Putamen (tissue), 1 donor: ENCODE measurements at regions not wholly inside any gene's neighbourhood (a gene's known extent, or its start where the extent isn't known, plus 50 kb on each side); places are given as distances from the start of the nearest gene placed in this dataset.

ENCODE experiments used
- DNase-seq: peaks from one replicate; pipeline ENCODE4 v3.0.0-alpha.2; 2016; ENCODE audit warnings: low spot score

DNA sequence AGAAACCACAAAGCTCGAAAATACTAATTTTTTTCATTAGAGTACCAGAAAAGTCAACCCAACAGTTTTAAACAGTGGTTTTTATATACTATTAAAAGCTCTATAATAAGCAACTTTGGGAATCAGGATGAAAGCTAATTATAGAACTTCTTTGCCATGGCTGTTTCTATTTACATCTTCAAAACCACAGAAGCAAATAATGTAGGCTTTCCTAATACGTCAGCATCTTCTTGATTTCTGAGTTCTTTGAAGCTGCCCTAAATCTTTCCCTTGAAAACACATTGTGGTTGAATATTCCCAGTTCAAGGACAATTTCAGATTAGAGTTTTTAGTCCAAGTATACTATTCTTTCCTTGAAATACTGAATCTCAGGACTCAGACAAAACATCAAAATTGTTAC lies 460.2 kb upstream of the FAT1 start:
- no peak for DNase-seq

DNA sequence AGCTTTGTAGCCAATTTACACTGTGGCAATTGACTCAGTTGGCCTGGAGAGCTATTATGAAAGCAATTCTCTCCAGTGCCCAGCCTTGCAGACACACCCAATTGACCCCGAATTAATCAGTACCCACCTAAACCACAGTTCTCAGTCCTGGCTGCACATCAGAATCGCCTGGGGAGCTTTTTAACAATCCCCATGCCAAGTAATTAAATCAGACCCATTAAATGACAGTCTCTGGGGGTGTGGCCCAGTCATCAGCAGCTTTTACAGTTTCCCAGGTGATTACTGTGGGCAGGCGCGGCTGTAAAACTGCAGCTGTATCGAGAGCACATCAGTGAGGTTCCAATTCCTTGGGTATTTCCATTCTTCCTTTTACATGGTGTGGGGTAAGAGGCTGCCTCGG lies 460.9 kb upstream of the FAT1 start:
- no peak for DNase-seq

DNA sequence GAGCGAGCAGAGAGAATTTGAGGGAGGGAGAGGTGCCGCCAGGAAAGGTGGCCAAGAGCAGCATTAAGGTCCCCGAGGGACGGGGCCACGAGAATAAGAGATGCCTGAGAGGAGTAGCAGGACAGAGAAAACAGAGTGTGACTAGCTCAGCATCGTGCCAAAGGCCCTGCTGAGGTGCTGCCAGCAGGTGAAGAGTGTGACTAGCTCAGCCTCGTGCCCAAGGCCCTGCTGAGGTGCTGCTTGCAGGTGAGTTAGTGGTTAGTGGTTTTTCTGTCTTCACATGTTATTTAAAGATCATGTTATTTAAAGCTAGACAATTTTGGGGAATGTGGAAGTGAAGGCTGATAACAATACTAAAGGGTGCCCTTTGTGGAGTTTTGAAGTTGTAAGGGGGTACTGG lies 464.5 kb upstream of the FAT1 start:
- DNase-seq = no peak

DNA sequence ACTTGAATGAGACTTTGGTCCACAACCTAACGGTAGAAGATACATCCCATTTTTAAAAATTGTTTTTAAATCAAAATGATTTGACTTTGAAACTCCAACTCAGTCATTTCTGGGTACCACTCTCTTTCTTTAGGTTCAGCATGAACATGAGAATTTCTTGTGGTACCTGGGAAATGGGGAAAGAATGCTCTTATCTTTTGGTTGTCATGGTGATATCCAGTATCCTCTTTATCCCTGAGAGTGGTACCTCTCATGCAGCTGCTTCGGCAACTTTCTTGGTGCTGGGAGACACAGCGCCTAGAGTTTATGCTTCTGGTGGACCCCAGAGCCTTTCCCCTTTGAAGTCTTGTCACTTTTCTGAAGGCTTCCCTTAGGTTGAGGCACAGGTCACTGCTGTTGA lies 465.1 kb upstream of the FAT1 start:
- no peak for DNase-seq

- no peak for DNase-seq
These were observed 466.7 kb upstream of the FAT1 start for GRCh38 chr4:187190390-187190789.

DNA sequence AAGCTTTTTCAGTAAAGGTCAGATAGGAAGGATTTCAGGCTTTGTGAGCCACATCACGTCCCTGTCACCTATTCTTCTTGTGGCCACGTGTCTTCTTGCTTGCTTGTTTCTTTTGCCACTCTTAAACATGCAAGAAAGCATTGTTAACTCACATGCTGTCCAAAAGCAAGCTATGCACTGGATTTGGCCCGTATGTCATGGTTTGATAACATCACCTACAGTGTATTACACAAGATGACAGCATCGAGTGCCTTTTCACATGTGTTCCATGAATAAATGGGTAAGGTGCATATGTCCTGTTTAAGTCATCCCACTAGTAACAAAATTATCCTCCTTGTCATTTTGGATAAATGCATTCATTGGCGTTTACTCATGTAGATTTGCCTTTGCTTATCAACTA lies 468.0 kb upstream of the FAT1 start:
- no peak for DNase-seq

- DNase-seq = no peak
These were observed 468.6 kb upstream of the FAT1 start for GRCh38 chr4:187192266-187192665.

- no peak for DNase-seq
These were observed 469.5 kb upstream of the FAT1 start for GRCh38 chr4:187193141-187193540.

- DNase-seq = no peak
These were observed 480.8 kb upstream of the FAT1 start for GRCh38 chr4:187204389-187204918.

DNA sequence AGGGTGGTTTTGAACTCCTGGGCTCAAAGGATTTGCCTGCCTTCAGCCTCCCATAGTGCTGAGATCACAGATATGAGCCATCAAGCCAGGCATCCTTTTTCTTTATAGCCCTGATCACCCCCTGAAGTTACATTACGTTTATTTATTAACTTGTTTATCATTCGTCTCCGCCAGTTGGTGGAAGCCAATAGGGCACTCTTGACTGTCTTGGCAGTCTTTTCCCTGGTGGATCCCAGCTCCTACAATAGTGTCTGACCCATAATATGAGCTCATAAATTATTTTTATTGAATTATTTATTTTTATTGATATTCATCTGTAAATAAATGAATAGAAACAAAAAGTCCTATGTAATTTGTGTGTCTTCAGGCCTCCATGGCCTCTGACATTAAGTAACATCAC lies 484.3 kb upstream of the FAT1 start:
- no peak for DNase-seq

GRCh38 chr4:187208651-187209050 lies 485.0 kb upstream of the FAT1 start:
- DNase-seq = no peak

- no peak for DNase-seq
These were observed 486.4 kb upstream of the FAT1 start for GRCh38 chr4:187209921-187210613.

- no peak for DNase-seq
These were observed 488.9 kb upstream of the FAT1 start for GRCh38 chr4:187212446-187213080.

DNA sequence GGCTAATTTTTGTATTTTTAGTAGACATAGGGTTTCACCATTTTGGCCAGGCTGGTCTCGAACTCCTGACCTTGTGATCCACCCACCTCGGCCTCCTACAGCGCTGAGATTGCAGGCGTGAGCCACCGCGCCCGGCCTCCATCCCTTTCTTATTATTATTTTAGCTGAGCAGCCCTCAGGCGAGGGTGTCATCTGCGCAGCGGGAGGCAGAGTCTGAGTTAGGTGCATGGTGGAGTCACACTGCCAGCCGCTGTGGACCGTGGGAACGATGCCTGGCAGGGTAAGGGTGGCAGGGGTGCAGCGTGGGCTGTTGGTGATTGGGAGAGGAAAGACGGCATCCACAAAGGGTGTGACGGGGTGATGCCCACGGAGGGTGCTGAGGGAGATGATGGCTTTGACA lies 491.8 kb upstream of the FAT1 start:
- no peak for DNase-seq

DNA sequence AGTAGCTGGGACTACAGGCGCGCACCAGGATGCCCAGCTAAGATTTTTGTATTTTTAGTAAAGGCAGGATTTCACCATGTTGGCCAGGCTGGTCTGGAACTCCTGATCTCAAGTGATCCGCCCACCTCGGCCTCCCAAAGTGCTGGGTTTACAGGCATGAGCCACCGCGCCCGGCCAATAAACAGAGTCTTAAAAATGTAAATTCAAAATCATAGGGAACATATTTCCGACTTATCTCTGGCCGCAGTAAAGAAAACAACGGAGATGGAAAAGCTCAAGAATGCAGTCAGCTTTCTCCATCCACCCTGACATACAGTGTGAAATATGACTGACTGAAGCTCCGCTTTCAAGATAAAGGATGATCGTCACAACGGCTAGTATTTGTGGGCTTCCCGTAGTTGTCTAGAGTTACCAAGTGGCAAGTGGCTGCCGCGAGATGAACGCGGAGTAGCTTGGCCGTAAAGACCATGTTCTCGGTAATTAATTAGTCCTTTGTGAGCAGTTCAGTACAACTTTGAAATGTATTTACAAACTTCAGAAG lies 495.1 kb upstream of the FAT1 start:
- no peak for DNase-seq

GRCh38 chr4:187224560-187224959 lies 500.9 kb upstream of the FAT1 start:
- no peak for DNase-seq

- DNase-seq = no peak
These were observed 504.4 kb upstream of the FAT1 start for GRCh38 chr4:187227907-187228704.

DNA sequence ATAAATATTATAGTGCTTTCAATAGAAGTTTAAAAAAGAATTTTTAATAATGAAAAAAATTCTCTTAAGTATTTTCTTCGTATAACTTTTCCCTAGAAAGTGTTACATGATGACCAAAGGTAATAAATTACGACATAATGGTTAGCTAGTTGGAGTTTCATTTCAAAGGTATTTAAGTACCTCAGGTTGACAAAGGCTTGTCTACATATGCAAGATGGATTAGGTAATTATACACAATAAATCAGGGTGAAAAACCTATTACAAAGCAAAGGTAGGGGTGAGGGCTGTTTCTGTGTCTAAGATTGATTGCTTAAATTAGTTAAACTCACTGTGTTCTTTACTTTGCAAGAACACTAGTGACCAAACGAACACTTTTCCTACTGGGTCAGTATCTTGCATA lies 508.5 kb upstream of the FAT1 start:
- no peak for DNase-seq

DNA sequence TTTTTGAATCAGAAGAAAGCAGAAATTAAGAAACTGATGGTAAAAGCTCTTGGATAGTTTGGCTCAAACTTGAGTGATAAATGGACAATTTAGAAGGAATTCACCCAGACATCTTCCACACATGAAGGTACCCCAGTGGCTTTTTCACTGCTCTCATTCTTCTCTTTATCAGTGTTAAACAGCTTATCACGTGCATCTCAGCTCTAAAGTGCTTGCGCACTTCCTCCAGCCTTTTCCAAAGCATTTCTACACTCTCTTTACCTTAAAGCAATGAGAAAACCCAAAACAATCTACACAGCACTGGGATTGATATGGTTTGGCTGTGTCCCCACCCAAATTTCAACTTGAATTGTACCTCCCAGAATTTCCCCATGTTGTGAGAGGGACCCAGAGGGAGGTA lies 509.1 kb upstream of the FAT1 start:
- DNase-seq = no peak

GRCh38 chr4:187235456-187236170 lies 512.0 kb upstream of the FAT1 start:
- DNase-seq = peak; percentile 32

- no peak for DNase-seq
These were observed 512.7 kb upstream of the FAT1 start for GRCh38 chr4:187236209-187236890.
